Left ventricle myocardium inferior (tissue), 1 donor: ENCODE measurements at regions not wholly inside any gene's neighbourhood (a gene's known extent, or its start where the extent isn't known, plus 50 kb on each side); places are given as distances from the start of the nearest gene placed in this dataset.

ENCODE experiments used
- DNase-seq: peaks from one replicate; pipeline ENCODE4 v3.0.0-alpha.2; 2020
- H3K27ac ChIP-seq: fragments of 200-600 bp; replicated peaks from 2 replicates; pipeline ENCODE4 v1.8.0; 2021
- H3K27me3 ChIP-seq: fragments of 200-600 bp; 2 replicates; pipeline ENCODE4 v1.8.0; 2021; ENCODE audit warnings: low read depth
- H3K36me3 ChIP-seq: fragments of 200-600 bp; 2 replicates; pipeline ENCODE4 v1.8.0; 2021
- H3K4me1 ChIP-seq: fragments of 200-600 bp; 2 replicates; pipeline ENCODE4 v1.8.0; 2021
- H3K4me3 ChIP-seq: fragments of 200-600 bp; 2 replicates; pipeline ENCODE4 v1.8.0; 2021; ENCODE audit warnings: mild to moderate bottlenecking, moderate library complexity
- H3K9me3 ChIP-seq: fragments of 200-600 bp; replicated peaks from 2 replicates; pipeline ENCODE4 v1.8.0; 2021
- intact Hi-C: fragments of 100-400 bp; cut with micrococcal nuclease; formaldehyde crosslinking; loops from one replicate; pipeline ENCODE4 v1.11.0; 2022
- TF ChIP-seq, protein P1 (sequence below): fragments of 200-600 bp; IDR thresholded peaks from 2 replicates; pipeline ENCODE4 v1.8.0; 2021; ENCODE audit warnings: antibody characterized with exemption, mild to moderate bottlenecking, borderline replicate concordance
- donor health status: DM: no; HTN: yes; CAD: no; lungs with severe emphysema.

DNA sequence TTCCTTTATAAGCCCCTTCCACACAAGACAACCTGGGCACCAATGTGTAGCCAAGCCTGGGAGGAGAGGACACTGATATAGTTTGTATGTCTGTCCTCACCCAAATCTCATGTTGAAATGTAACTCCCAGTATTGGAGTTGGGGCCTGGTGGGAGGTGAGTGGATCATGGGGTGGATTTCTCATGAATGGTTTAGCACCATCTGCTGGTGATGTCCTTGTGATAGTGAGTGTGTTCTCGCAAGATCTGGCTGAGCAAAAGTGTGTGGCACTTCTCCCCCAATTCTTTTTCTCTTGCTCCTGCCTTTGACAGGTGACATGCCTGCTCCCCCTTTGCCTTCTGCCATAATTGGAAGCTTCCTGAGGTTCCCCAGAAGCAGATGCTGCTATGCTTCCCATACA, 135.8 kb downstream of the USP31 start:
- H3K27me3 ChIP-seq, result peaks cover 50% of the 10 kb centered on the region
- intact Hi-C loops, result no loop called here
- no peak for DNase-seq
- no peaks in the 10 kb centered on the region for H3K4me1 ChIP-seq
- no peaks in the 10 kb centered on the region for H3K36me3 ChIP-seq
- TF ChIP-seq, protein P1, sequence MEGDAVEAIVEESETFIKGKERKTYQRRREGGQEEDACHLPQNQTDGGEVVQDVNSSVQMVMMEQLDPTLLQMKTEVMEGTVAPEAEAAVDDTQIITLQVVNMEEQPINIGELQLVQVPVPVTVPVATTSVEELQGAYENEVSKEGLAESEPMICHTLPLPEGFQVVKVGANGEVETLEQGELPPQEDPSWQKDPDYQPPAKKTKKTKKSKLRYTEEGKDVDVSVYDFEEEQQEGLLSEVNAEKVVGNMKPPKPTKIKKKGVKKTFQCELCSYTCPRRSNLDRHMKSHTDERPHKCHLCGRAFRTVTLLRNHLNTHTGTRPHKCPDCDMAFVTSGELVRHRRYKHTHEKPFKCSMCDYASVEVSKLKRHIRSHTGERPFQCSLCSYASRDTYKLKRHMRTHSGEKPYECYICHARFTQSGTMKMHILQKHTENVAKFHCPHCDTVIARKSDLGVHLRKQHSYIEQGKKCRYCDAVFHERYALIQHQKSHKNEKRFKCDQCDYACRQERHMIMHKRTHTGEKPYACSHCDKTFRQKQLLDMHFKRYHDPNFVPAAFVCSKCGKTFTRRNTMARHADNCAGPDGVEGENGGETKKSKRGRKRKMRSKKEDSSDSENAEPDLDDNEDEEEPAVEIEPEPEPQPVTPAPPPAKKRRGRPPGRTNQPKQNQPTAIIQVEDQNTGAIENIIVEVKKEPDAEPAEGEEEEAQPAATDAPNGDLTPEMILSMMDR, result peak; percentile 14
- H3K4me3 ChIP-seq, result no peak overlapping the region
- no peaks in the 10 kb centered on the region for H3K9me3 ChIP-seq
- no peak overlapping the region for H3K27ac ChIP-seq

DNA sequence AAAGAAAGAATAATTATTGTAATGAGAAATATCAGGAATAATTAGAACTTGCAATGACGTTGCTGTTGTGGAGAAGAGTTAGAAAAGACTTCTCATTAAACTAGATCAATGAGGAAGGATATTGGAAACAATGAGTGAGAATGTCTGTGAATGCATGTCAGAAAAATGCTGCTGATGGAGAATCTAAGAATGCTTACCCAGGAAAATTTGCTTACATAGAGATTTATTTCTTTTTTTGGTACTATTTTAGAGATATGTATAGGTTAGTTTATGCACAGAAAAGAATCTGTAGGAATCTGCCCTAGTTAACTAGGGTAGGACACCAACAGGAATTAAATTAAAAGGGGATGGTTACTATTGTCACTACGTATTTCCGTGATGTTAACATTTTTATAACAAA, 140.2 kb downstream of the USP31 start:
- Histone ChIP-seq H3K4me3 (no peak overlapping the region), H3K36me3 (no peaks in the 10 kb centered on the region), H3K27ac (no peak overlapping the region), H3K4me1 (no peaks in the 10 kb centered on the region), H3K27me3 (peaks cover 41% of the 10 kb centered on the region), H3K9me3 (no peaks in the 10 kb centered on the region)
- no peak for DNase-seq
- intact Hi-C loops, result no loop called here
- TF ChIP-seq, protein P1, result no peak

DNA sequence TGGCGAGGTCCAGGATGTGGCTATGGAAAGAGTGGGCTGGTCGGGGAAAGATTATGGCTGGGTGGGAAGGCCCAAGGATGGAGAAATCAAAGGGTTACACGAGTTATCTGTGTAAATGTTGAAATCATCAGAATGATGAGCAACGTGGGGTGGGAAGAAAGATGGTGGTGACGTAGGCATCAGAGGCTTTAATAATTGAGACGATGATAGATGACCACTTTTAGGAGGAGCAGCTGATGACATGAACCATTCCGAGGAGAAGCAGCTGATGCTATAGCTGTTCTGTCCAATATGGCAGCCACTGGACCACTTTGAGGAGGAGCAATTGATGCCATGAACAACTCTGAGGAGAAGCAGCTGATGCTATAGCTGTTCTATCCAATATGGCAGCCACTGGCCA, 141.2 kb downstream of the USP31 start:
- TF ChIP-seq, protein P1, result no peak
- no peaks in the 10 kb centered on the region for H3K4me1 ChIP-seq
- no peaks in the 10 kb centered on the region for H3K9me3 ChIP-seq
- no peak overlapping the region for H3K4me3 ChIP-seq
- DNase-seq, result no peak
- H3K36me3 ChIP-seq, result no peaks in the 10 kb centered on the region
- no peak overlapping the region for H3K27ac ChIP-seq
- peaks cover 45% of the 10 kb centered on the region for H3K27me3 ChIP-seq
- intact Hi-C loops, result no loop called here

DNA sequence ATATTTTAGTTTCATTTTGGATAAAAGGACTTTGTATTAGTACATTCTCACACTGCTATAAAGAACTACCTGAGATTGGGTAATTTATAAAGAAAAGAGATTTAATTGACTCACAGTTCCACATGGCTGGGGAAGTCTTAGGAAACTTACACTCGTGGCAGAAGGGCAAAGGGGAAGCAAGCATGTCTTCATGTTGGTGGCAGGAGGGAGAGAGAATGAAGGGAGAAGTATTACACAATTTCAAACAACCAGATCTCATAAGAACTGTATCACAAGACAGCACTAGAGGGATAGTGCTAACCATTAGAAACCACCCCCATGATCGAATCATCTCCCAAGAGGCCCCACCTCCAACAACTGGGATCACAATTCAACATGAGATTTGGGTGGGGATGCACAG, 142.9 kb downstream of the USP31 start:
- peaks cover 53% of the 10 kb centered on the region for H3K27me3 ChIP-seq
- no peaks in the 10 kb centered on the region for H3K36me3 ChIP-seq
- no peak for DNase-seq
- H3K27ac ChIP-seq, result no peak overlapping the region
- no peak overlapping the region for H3K4me3 ChIP-seq
- no peaks in the 10 kb centered on the region for H3K4me1 ChIP-seq
- H3K9me3 ChIP-seq, result no peaks in the 10 kb centered on the region
- intact Hi-C loops, result no loop called here
- TF ChIP-seq, protein P1, result no peak

DNA sequence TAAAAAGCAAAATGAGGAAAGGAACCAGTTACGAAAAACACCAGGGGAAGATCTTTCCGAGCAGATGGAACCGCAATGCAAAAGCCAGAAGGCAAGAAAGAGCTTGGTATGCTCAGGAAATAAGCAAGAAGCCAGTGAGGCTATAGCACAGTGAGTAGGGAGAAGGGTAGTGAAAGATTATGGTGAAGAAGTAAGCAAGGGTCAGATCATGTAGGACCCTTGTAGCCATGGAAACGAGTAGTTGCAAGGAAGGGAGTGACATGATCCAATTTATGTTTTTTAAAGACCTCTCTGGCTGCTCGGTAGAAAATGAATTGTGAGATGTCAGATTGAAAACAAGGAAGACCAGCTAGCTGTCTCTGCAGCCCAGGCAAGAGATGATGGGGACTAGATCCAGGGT, 143.3 kb downstream of the USP31 start:
- intact Hi-C loops, result no loop called here

More for the DNA sequence above, 143.3 kb downstream of the USP31 start:
- H3K27me3 ChIP-seq, result peaks cover 57% of the 10 kb centered on the region
- no peak overlapping the region for H3K27ac ChIP-seq
- DNase-seq, result no peak
- H3K4me3 ChIP-seq, result no peak overlapping the region
- H3K36me3 ChIP-seq, result no peaks in the 10 kb centered on the region
- TF ChIP-seq, protein P1, result no peak
- no peaks in the 10 kb centered on the region for H3K9me3 ChIP-seq
- H3K4me1 ChIP-seq, result no peaks in the 10 kb centered on the region
